GM20000 (cell line): ENCODE measurements at regions not wholly inside any gene's neighbourhood (a gene's known extent, or its start where the extent isn't known, plus 50 kb on each side); places are given as distances from the start of the nearest gene placed in this dataset.

Source experiments
- DNase-seq: peaks from one replicate; pipeline ENCODE4 v3.0.0; 2012; ENCODE audit warnings: low spot score
- CTCF ChIP-seq: IDR thresholded peaks from 2 replicates; pipeline ENCODE4 v1.5.1; 2012; ENCODE audit warnings: mild to moderate bottlenecking, control low read depth; ENCODE audit errors: extremely low read depth, missing control alignments

- no peak for DNase-seq
- TF ChIP-seq CTCF: no peak
These were observed 214.9 kb upstream of the IL12B start for GRCh38 chr5:159545156-159545555.

GRCh38 chr5:159547466-159548195 is 217.3 kb upstream of the IL12B start:
- TF ChIP-seq CTCF: no peak
- DNase-seq: no peak

GRCh38 chr5:159548517-159548916 is 218.2 kb upstream of the IL12B start:
- TF ChIP-seq CTCF: no peak
- DNase-seq: no peak

- DNase-seq: no peak
- TF ChIP-seq CTCF: no peak
These were observed 218.8 kb upstream of the IL12B start for GRCh38 chr5:159549046-159549445.

- TF ChIP-seq CTCF: no peak
- no peak for DNase-seq
These were observed 220.7 kb upstream of the IL12B start for GRCh38 chr5:159550951-159551350.

- DNase-seq: no peak
- TF ChIP-seq CTCF: no peak
These were observed 222.5 kb upstream of the IL12B start for GRCh38 chr5:159552751-159553150.

GRCh38 chr5:159553792-159554191 is 223.5 kb upstream of the IL12B start:
- DNase-seq: no peak
- no peak for TF ChIP-seq CTCF
